Endothelial cell of umbilical vein (primary cell): ENCODE measurements at regions not wholly inside any gene's neighbourhood (a gene's known extent, or its start where the extent isn't known, plus 50 kb on each side); places are given as distances from the start of the nearest gene placed in this dataset.

Experiments
- BruUV-seq: library from RNA; stranded (reverse); fragments of 400-500 nt; replicated peaks from 2 replicates; lab custom pipeline; 2021; lab: Mats Ljungman, UMichigan
- CTCF ChIA-PET: fragments of 300-600, 350-600 bp; sonication (Branson Sonifier 250); formaldehyde crosslinking; loops from one replicate; lab custom pipeline; 2021; ENCODE audit warnings: antibody characterized with exemption, inconsistent platforms; lab: Charles Lee
- POLR2A ChIA-PET: fragments of 300-600, 350-600 bp; sonication (Branson Sonifier 250); formaldehyde crosslinking; loops from one replicate; lab custom pipeline; 2021; ENCODE audit warnings: antibody characterized with exemption, inconsistent platforms; lab: Charles Lee
- DNase-seq: peaks from one replicate; pipeline ENCODE4 v3.0.0-alpha.2; 2011; ENCODE audit warnings: low read depth, low spot score
- FAIRE-seq: peaks from 2 replicates; lab custom pipeline; 2011; peaks lifted over from hg19 to GRCh38; lab: Jason Lieb, UNC
- H2AFZ ChIP-seq: 2 replicates; pipeline ENCODE4 v1.6.0; 2012; ENCODE audit warnings: low read depth, low read length, control low read depth, inconsistent platforms
- H3K27ac ChIP-seq: 2 replicates; pipeline ENCODE4 v1.5.1; 2011; ENCODE audit warnings: low read depth, mild to moderate bottlenecking, control low read depth, low read length, moderate library complexity; ENCODE audit not compliant: insufficient read depth
- H3K27me3 ChIP-seq, 2 experiments: 2 replicates each; pipeline versions ENCODE4 v1.6.0 to v1.6.1; 2011; ENCODE audit warnings: low read length in 2 of 2, mixed read lengths in 1 of 2; ENCODE audit not compliant: control insufficient read depth in 2 of 2, insufficient read depth in 2 of 2
- H3K36me3 ChIP-seq, 2 experiments: 2 replicates in 1 of 2; 3 replicates in 1 of 2; pipeline ENCODE4 v1.5.1; 2011; ENCODE audit warnings: low read length in 2 of 2, mild to moderate bottlenecking in 1 of 2, moderate library complexity in 1 of 2; ENCODE audit not compliant: control insufficient read depth in 2 of 2, insufficient read depth in 2 of 2; ENCODE audit errors: extremely low read depth in 1 of 2
- H3K4me1 ChIP-seq: 3 replicates; pipeline ENCODE4 v1.5.1; 2011; ENCODE audit warnings: mild to moderate bottlenecking, low read length; ENCODE audit not compliant: control insufficient read depth, insufficient read depth; ENCODE audit errors: extremely low read depth
- H3K4me2 ChIP-seq: 2 replicates; pipeline ENCODE4 v1.6.1; 2011; ENCODE audit warnings: low read length, control low read depth, mixed read lengths; ENCODE audit not compliant: insufficient read depth
- H3K4me3 ChIP-seq, 3 experiments: fragments of 200-600 bp in 1 of 3; sonication (generic), shearing (Covaris generic) in 1 of 3; replicated peaks in 1 of 3; 2 replicates each; pipeline ENCODE4 v1.5.1; 2011 to 2016; ENCODE audit warnings: control low read depth in 3 of 3, low read length in 3 of 3, mild to moderate bottlenecking in 2 of 3, inconsistent platforms in 1 of 3, low read depth in 1 of 3, moderate library complexity in 1 of 3; ENCODE audit not compliant: insufficient read depth in 1 of 3
- H3K79me2 ChIP-seq: 2 replicates; pipeline ENCODE4 v1.6.0; 2012; ENCODE audit warnings: low read length, inconsistent platforms; ENCODE audit not compliant: control insufficient read depth, insufficient read depth
- H3K9ac ChIP-seq: replicated peaks from 2 replicates; pipeline ENCODE3; 2011; ENCODE audit warnings: low read length, control low read depth; ENCODE audit not compliant: insufficient read depth; ENCODE audit errors: extremely low read depth
- H3K9me1 ChIP-seq: replicated peaks from 3 replicates; pipeline ENCODE4 v1.6.0; 2011; ENCODE audit warnings: mild to moderate bottlenecking, low read length; ENCODE audit not compliant: control insufficient read depth, insufficient read depth; ENCODE audit errors: extremely low read depth
- H3K9me3 ChIP-seq: replicated peaks from 2 replicates; pipeline ENCODE4 v1.5.1; 2012; ENCODE audit warnings: low read length, inconsistent platforms; ENCODE audit not compliant: control insufficient read depth, insufficient read depth
- H4K20me1 ChIP-seq: replicated peaks from 2 replicates; pipeline ENCODE3; 2011; ENCODE audit warnings: mild to moderate bottlenecking, low read length; ENCODE audit not compliant: control insufficient read depth, insufficient read depth; ENCODE audit errors: extremely low read depth
- EZH2 ChIP-seq: IDR thresholded peaks from 2 replicates; pipeline ENCODE4 v1.6.1; 2012; ENCODE audit warnings: borderline replicate concordance, low read depth, mild to moderate bottlenecking, moderate library complexity, low read length, inconsistent platforms; ENCODE audit not compliant: severe bottlenecking
- FOS ChIP-seq: IDR thresholded peaks from 2 replicates; pipeline ENCODE4 v1.6.1; 2011; ENCODE audit warnings: mild to moderate bottlenecking, low read length, moderate library complexity, borderline replicate concordance; ENCODE audit not compliant: insufficient read depth
- GATA2 ChIP-seq: IDR thresholded peaks from 2 replicates; pipeline ENCODE4 v1.7.0; 2011; ENCODE audit warnings: low read depth, mild to moderate bottlenecking, moderate library complexity, mixed read lengths, low read length; ENCODE audit not compliant: insufficient read length, insufficient read depth
- JUN ChIP-seq: IDR thresholded peaks from 2 replicates; pipeline ENCODE4 v1.6.1; 2011; ENCODE audit warnings: borderline replicate concordance, low read depth; ENCODE audit not compliant: insufficient read length, insufficient read depth
- MAX ChIP-seq: IDR thresholded peaks from 2 replicates; pipeline ENCODE4 v1.6.1; 2011; ENCODE audit not compliant: insufficient read depth, insufficient read length
- MYC ChIP-seq: IDR thresholded peaks from one replicate; pipeline ENCODE4 v1.6.1; 2011; ENCODE audit warnings: mild to moderate bottlenecking, low read depth, low read length
- POLR2A ChIP-seq: IDR thresholded peaks from 2 replicates; pipeline ENCODE4 v1.6.1; 2012; ENCODE audit warnings: low read depth, mild to moderate bottlenecking, control low read depth, low read length
- POLR2AphosphoS5 ChIP-seq: IDR thresholded peaks from 2 replicates; pipeline ENCODE4 v1.6.1; 2012; ENCODE audit warnings: low read depth, mild to moderate bottlenecking, control low read depth, low read length, moderate library complexity; ENCODE audit not compliant: insufficient read depth
- dilution Hi-C: fragments of 300-500 bp; cut with MboI; formaldehyde crosslinking; loops from one replicate; pipeline ENCODE4 v1.15.0; 2019; ENCODE audit warnings: low sequenced_read_pairs; ENCODE audit not compliant: extremely low pct_ligation_motif_present
- intact Hi-C: fragments of 100-400 bp; cut with micrococcal nuclease; formaldehyde crosslinking; loops from one replicate; pipeline ENCODE4 v1.10.0; 2022
- TF ChIP-seq, protein P1 (sequence below), 2 donors: IDR thresholded peaks; 1 replicate in 1 of 2; 2 replicates in 1 of 2; pipeline ENCODE4 v1.5.1; 2011; ENCODE audit warnings: low read length in 2 of 2, mild to moderate bottlenecking in 2 of 2, moderate library complexity in 2 of 2, control low read depth in 1 of 2, inconsistent platforms in 1 of 2, low read depth in 1 of 2; ENCODE audit not compliant: insufficient read depth in 1 of 2; ENCODE audit errors: extremely low read depth in 1 of 2

GRCh38 chr6:74753883-74754600 lies 451.8 kb downstream of the COL12A1 start:
- H3K79me2 ChIP-seq: no peaks in the 10 kb centered on the region
- ChIA-PET CTCF (interaction anchor here (1.5 kb wide), 1 partner anchor 9 kb away, joined by 3 read pairs; no protein-coding TSS in a partner anchor), POLR2A (no interaction called here)
- no peaks in the 10 kb centered on the region for H3K9me1 ChIP-seq
- no peaks in the 10 kb centered on the region for H3K27me3 ChIP-seq
- TF ChIP-seq POLR2AphosphoS5 (no peak), MAX (no peak), MYC (no peak), JUN (no peak), GATA2 (no peak), FOS (no peak), EZH2 (no peak), POLR2A (no peak)
- TF ChIP-seq, protein P1, sequence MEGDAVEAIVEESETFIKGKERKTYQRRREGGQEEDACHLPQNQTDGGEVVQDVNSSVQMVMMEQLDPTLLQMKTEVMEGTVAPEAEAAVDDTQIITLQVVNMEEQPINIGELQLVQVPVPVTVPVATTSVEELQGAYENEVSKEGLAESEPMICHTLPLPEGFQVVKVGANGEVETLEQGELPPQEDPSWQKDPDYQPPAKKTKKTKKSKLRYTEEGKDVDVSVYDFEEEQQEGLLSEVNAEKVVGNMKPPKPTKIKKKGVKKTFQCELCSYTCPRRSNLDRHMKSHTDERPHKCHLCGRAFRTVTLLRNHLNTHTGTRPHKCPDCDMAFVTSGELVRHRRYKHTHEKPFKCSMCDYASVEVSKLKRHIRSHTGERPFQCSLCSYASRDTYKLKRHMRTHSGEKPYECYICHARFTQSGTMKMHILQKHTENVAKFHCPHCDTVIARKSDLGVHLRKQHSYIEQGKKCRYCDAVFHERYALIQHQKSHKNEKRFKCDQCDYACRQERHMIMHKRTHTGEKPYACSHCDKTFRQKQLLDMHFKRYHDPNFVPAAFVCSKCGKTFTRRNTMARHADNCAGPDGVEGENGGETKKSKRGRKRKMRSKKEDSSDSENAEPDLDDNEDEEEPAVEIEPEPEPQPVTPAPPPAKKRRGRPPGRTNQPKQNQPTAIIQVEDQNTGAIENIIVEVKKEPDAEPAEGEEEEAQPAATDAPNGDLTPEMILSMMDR (IDR thresholded peaks at IDR 0.05; ENCODE audit: extremely low read depth in 1 of 2, insufficient read depth in 1 of 2, low read depth in 1 of 2, low read length in 2 of 2): no peak
- DNase-seq (no peak), FAIRE-seq (no peak)
- H3K9ac ChIP-seq: no peak overlapping the region
- H4K20me1 ChIP-seq: no peaks in the 10 kb centered on the region
- H3K36me3 ChIP-seq: no peaks in the 10 kb centered on the region
- no TSS peak for BruUV-seq
- no peak overlapping the region for H3K27ac ChIP-seq
- H3K4me2 ChIP-seq: no peak overlapping the region
- intact Hi-C loops (no loop called here), dilution Hi-C loops (no loop called here)
- H3K4me1 ChIP-seq: peaks cover 8% of the 10 kb centered on the region
- no peak overlapping the region for H3K4me3 ChIP-seq
- no peaks in the 10 kb centered on the region for H3K9me3 ChIP-seq
- no peak overlapping the region for H2AFZ ChIP-seq
